Neural progenitor cell (in vitro differentiated cells): ENCODE measurements at regions not wholly inside any gene's neighbourhood (a gene's known extent, or its start where the extent isn't known, plus 50 kb on each side); places are given as distances from the start of the nearest gene placed in this dataset.
A peak's percentile ranks its signal among the peaks of the same experiment; 100 is the strongest.

Experiments
- DNase-seq: peaks from one replicate; pipeline ENCODE4 v3.0.0-alpha.2; 2016; ENCODE audit warnings: low spot score
- H2AFZ ChIP-seq: fragments of 200-600 bp; sonication (generic); replicated peaks from 2 replicates; pipeline ENCODE4 v1.6.1; 2016; ENCODE audit warnings: antibody characterized with exemption
- H3F3A ChIP-seq: fragments of 200-600 bp; sonication (generic); 2 replicates; pipeline ENCODE4 v1.6.1; 2016; ENCODE audit warnings: antibody characterized with exemption, low read depth
- H3K27ac ChIP-seq: fragments of 200-600 bp; sonication (generic); 2 replicates; pipeline ENCODE4 v1.5.1; 2016; ENCODE audit warnings: mild to moderate bottlenecking
- H3K27me3 ChIP-seq: fragments of 200-600 bp; sonication (generic); 2 replicates; pipeline ENCODE4 v1.6.1; 2016; ENCODE audit warnings: mild to moderate bottlenecking, moderate library complexity
- H3K36me3 ChIP-seq: fragments of 200-600 bp; sonication (generic); 2 replicates; pipeline ENCODE4 v1.5.1; 2016
- H3K4me1 ChIP-seq: fragments of 200-600 bp; sonication (generic); 2 replicates; pipeline ENCODE4 v1.6.1; 2016; ENCODE audit warnings: mixed run types
- H3K4me2 ChIP-seq: fragments of 200-600 bp; sonication (generic); 2 replicates; pipeline ENCODE4 v1.6.1; 2016
- H3K4me3 ChIP-seq: fragments of 200-600 bp; sonication (generic); 2 replicates; pipeline ENCODE4 v1.5.1; 2016
- H3K79me2 ChIP-seq: fragments of 200-600 bp; sonication (generic); 2 replicates; pipeline ENCODE4 v1.6.1; 2016; ENCODE audit warnings: low read depth
- H3K9ac ChIP-seq: fragments of 200-600 bp; sonication (generic); 2 replicates; pipeline ENCODE4 v1.6.1; 2016
- H3K9me3 ChIP-seq: fragments of 200-600 bp; sonication (generic); 2 replicates; pipeline ENCODE4 v1.5.1; 2016; ENCODE audit warnings: low read depth
- H4K20me1 ChIP-seq: fragments of 200-600 bp; sonication (generic); 2 replicates; pipeline ENCODE4 v1.6.1; 2016; ENCODE audit warnings: low read depth
- H3K27ac Mint-ChIP-seq: 3 replicates; pipeline ENCODE4 v1.8.0; 2021; ENCODE audit warnings: mixed read lengths
- H3K27me3 Mint-ChIP-seq: 2 replicates; pipeline ENCODE4 v1.8.0; 2022; ENCODE audit warnings: low read depth, mild to moderate bottlenecking, inconsistent platforms, moderate library complexity, mixed read lengths; ENCODE audit not compliant: insufficient read depth
- H3K36me3 Mint-ChIP-seq: 3 replicates; pipeline ENCODE4 v1.8.0; 2021; ENCODE audit warnings: mixed read lengths
- H3K4me1 Mint-ChIP-seq: 3 replicates; pipeline ENCODE4 v1.8.0; 2021; ENCODE audit warnings: mixed read lengths
- H3K4me3 Mint-ChIP-seq: 3 replicates; pipeline ENCODE4 v1.8.0; 2021; ENCODE audit warnings: mild to moderate bottlenecking, moderate library complexity, mixed read lengths
- H3K9me3 Mint-ChIP-seq: 3 replicates; pipeline ENCODE4 v1.8.0; 2020; ENCODE audit warnings: mixed read lengths
- CTCF ChIP-seq: fragments of 200-600 bp; sonication (generic); IDR thresholded peaks from 2 replicates; pipeline ENCODE4 v1.5.1; 2017; ENCODE audit warnings: antibody characterized with exemption, mild to moderate bottlenecking
- EZH2 ChIP-seq: fragments of 200-600 bp; sonication (generic); IDR thresholded peaks from 2 replicates; pipeline ENCODE4 v1.6.1; 2017; ENCODE audit warnings: antibody characterized with exemption, mild to moderate bottlenecking, moderate library complexity
- EZH2phosphoT487 ChIP-seq: fragments of 200-600 bp; sonication (generic); IDR thresholded peaks from 2 replicates; pipeline ENCODE4 v1.6.1; 2017; ENCODE audit warnings: antibody characterized with exemption

- H3K9ac ChIP-seq: no peak overlapping the region
- no peak overlapping the region for H3K27ac ChIP-seq
- no peak overlapping the region for H3K4me2 ChIP-seq
Observed at GRCh38 chr1:157439302-157439954, 112.9 kb downstream of the FCRL5 start.

GRCh38 chr1:157438613-157439012, 113.7 kb downstream of the FCRL5 start:
- DNase-seq: no peak
- Histone ChIP-seq H3K9ac (no peak overlapping the region), H3K27ac (no peak overlapping the region), H4K20me1 (no peaks in the 10 kb centered on the region), H3K9me3 (no peaks in the 10 kb centered on the region), H3K4me3 (no peak overlapping the region), H2AFZ (no peak overlapping the region), H3K79me2 (no peaks in the 10 kb centered on the region), H3K27me3 (no peaks in the 10 kb centered on the region), H3K4me2 (peak overlapping the region; percentile 33), H3K4me1 (peaks cover 29% of the 10 kb centered on the region), H3K36me3 (no peaks in the 10 kb centered on the region), H3F3A (peaks cover 18% of the 10 kb centered on the region)
- Mint-ChIP-seq H3K4me3 (no peak overlapping the region), H3K27ac (no peak overlapping the region), H3K4me1 (peaks cover 11% of the 10 kb centered on the region), H3K27me3 (no peaks in the 10 kb centered on the region), H3K36me3 (no peaks in the 10 kb centered on the region), H3K9me3 (no peaks in the 10 kb centered on the region)
- no peak for TF ChIP-seq CTCF
- no peak for TF ChIP-seq EZH2phosphoT487
- TF ChIP-seq EZH2: no peak

More at GRCh38 chr1:157439302-157439954, 112.9 kb downstream of the FCRL5 start:
- H3K36me3 ChIP-seq: no peaks in the 10 kb centered on the region
- no peak overlapping the region for H3K4me3 ChIP-seq
- H3K79me2 ChIP-seq: no peaks in the 10 kb centered on the region
- H3K4me3 Mint-ChIP-seq: no peak overlapping the region
- DNase-seq: no peak
- peaks cover 18% of the 10 kb centered on the region for H3F3A ChIP-seq
- H4K20me1 ChIP-seq: no peaks in the 10 kb centered on the region
- TF ChIP-seq CTCF (no peak), EZH2phosphoT487 (no peak), EZH2 (no peak)
- H2AFZ ChIP-seq: no peak overlapping the region
- H3K4me1 ChIP-seq: peaks cover 29% of the 10 kb centered on the region
- H3K27me3 Mint-ChIP-seq: no peaks in the 10 kb centered on the region
- H3K9me3 Mint-ChIP-seq: no peaks in the 10 kb centered on the region
- no peaks in the 10 kb centered on the region for H3K9me3 ChIP-seq
- no peaks in the 10 kb centered on the region for H3K36me3 Mint-ChIP-seq
- peaks cover 11% of the 10 kb centered on the region for H3K4me1 Mint-ChIP-seq
- no peak overlapping the region for H3K27ac Mint-ChIP-seq
- no peaks in the 10 kb centered on the region for H3K27me3 ChIP-seq

- H2AFZ ChIP-seq: no peak overlapping the region
- H3K4me1 ChIP-seq: peaks cover 29% of the 10 kb centered on the region
- H3K27ac ChIP-seq: no peak overlapping the region
- Mint-ChIP-seq H3K4me1 (peaks cover 11% of the 10 kb centered on the region), H3K27ac (no peak overlapping the region), H3K27me3 (no peaks in the 10 kb centered on the region), H3K9me3 (no peaks in the 10 kb centered on the region), H3K36me3 (no peaks in the 10 kb centered on the region), H3K4me3 (no peak overlapping the region)
- peak overlapping the region; percentile 33 for H3K4me2 ChIP-seq
- H4K20me1 ChIP-seq: no peaks in the 10 kb centered on the region
- H3K27me3 ChIP-seq: no peaks in the 10 kb centered on the region
- H3K9ac ChIP-seq: no peak overlapping the region
- peaks cover 18% of the 10 kb centered on the region for H3F3A ChIP-seq
- DNase-seq: no peak
- no peaks in the 10 kb centered on the region for H3K79me2 ChIP-seq
- no peaks in the 10 kb centered on the region for H3K9me3 ChIP-seq
- TF ChIP-seq CTCF: no peak
- no peak for TF ChIP-seq EZH2
- no peak for TF ChIP-seq EZH2phosphoT487
- H3K4me3 ChIP-seq: no peak overlapping the region
- H3K36me3 ChIP-seq: no peaks in the 10 kb centered on the region
Observed at GRCh38 chr1:157438146-157438545, 114.2 kb downstream of the FCRL5 start.
